ENCODE measurements at regions not wholly inside any gene's neighbourhood (a gene's known extent, or its start where the extent isn't known, plus 50 kb on each side); places are given as distances from the start of the nearest gene placed in this dataset.

DNA sequence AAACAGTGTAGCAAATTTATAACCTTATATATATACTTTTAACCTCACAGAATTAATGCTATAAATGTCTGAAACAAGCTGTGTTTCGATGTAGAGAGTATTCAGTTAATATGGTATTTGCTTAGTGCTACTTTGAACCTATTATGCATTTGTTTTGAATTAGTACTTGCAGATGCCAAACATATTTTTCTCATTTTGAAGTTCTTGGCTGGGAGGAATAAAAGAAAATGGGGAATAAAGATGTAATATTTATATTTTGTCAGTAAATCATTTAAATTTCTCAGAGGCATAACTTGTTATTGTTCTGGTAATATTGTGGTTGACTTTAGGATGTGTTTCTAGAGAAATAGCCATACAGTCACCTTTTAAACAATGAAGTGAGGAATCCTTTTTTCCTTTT, 175.9 kb upstream of the IZUMO3 start:
- no peak for TF ChIP-seq BHLHE40 (IDR thresholded peaks at IDR 0.05; ENCODE audit: low read depth, low read length)
- TF ChIP-seq POLR2A (IDR thresholded peaks at IDR 0.05; ENCODE audit: low read depth, low read length), result no peak
- no peak for TF ChIP-seq RAD21 (IDR thresholded peaks at IDR 0.05; ENCODE audit: low read length)
- TF ChIP-seq, protein P1, sequence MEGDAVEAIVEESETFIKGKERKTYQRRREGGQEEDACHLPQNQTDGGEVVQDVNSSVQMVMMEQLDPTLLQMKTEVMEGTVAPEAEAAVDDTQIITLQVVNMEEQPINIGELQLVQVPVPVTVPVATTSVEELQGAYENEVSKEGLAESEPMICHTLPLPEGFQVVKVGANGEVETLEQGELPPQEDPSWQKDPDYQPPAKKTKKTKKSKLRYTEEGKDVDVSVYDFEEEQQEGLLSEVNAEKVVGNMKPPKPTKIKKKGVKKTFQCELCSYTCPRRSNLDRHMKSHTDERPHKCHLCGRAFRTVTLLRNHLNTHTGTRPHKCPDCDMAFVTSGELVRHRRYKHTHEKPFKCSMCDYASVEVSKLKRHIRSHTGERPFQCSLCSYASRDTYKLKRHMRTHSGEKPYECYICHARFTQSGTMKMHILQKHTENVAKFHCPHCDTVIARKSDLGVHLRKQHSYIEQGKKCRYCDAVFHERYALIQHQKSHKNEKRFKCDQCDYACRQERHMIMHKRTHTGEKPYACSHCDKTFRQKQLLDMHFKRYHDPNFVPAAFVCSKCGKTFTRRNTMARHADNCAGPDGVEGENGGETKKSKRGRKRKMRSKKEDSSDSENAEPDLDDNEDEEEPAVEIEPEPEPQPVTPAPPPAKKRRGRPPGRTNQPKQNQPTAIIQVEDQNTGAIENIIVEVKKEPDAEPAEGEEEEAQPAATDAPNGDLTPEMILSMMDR (conservative IDR thresholded peaks at IDR 0.05; ENCODE audit: low read depth, low read length), result no peak
- TF ChIP-seq MAFK (IDR thresholded peaks at IDR 0.05; ENCODE audit: low read depth, low read length), result no peak
- no peak for TF ChIP-seq RFX5 (IDR thresholded peaks at IDR 0.05; ENCODE audit: low read depth, low read length)
- TF ChIP-seq, protein P2, sequence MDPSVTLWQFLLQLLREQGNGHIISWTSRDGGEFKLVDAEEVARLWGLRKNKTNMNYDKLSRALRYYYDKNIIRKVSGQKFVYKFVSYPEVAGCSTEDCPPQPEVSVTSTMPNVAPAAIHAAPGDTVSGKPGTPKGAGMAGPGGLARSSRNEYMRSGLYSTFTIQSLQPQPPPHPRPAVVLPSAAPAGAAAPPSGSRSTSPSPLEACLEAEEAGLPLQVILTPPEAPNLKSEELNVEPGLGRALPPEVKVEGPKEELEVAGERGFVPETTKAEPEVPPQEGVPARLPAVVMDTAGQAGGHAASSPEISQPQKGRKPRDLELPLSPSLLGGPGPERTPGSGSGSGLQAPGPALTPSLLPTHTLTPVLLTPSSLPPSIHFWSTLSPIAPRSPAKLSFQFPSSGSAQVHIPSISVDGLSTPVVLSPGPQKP (IDR thresholded peaks at IDR 0.05; ENCODE audit: borderline replicate concordance, low read depth, low read length), result no peak
- TF ChIP-seq CEBPB (IDR thresholded peaks at IDR 0.05; ENCODE audit: low read depth, low read length), result no peak
- no peak for TF ChIP-seq FOS (IDR thresholded peaks at IDR 0.05; ENCODE audit: low read depth, low read length)
- TF ChIP-seq, protein P3, sequence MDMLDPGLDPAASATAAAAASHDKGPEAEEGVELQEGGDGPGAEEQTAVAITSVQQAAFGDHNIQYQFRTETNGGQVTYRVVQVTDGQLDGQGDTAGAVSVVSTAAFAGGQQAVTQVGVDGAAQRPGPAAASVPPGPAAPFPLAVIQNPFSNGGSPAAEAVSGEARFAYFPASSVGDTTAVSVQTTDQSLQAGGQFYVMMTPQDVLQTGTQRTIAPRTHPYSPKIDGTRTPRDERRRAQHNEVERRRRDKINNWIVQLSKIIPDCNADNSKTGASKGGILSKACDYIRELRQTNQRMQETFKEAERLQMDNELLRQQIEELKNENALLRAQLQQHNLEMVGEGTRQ (IDR thresholded peaks at IDR 0.05; ENCODE audit: low read depth, low read length), result no peak
- TF ChIP-seq CHD1 (IDR thresholded peaks at IDR 0.05; ENCODE audit: low read depth, low read length), result no peak

All from IMR-90 (cell line).